GM18867 (cell line): ENCODE measurements at regions not wholly inside any gene's neighbourhood (a gene's known extent, or its start where the extent isn't known, plus 50 kb on each side); places are given as distances from the start of the nearest gene placed in this dataset.
"Not testable (repeated sequence)": the region's sequence is repeated elsewhere in the genome, so short reads cannot be mapped to it uniquely, and the experiment has no call there.

Source experiments
- ATAC-seq: cut with Tn5 transposase; IDR thresholded peaks from one replicate; pipeline ENCODE4 v1.9.1; 2021; ENCODE audit warnings: mild to moderate bottlenecking, moderate library complexity; ENCODE audit not compliant: unreplicated experiment

- ATAC-seq: no peak
Measured at GRCh38 chr6:74891349-74891831, 314.5 kb downstream of the COL12A1 start.

GRCh38 chr6:74889635-74890034 lies 316.2 kb downstream of the COL12A1 start:
- no peak for ATAC-seq

GRCh38 chr6:74888741-74889140 lies 317.1 kb downstream of the COL12A1 start:
- not testable (repeated sequence) for ATAC-seq

- ATAC-seq: no peak
Measured at GRCh38 chr6:74879976-74880375, 325.9 kb downstream of the COL12A1 start.

- ATAC-seq: no peak
Measured at GRCh38 chr6:74879234-74879633, 326.6 kb downstream of the COL12A1 start.

- no peak for ATAC-seq
Measured at GRCh38 chr6:74875193-74875592, 330.7 kb downstream of the COL12A1 start.

- no peak for ATAC-seq
Measured at GRCh38 chr6:74872754-74873476, 332.9 kb downstream of the COL12A1 start.

GRCh38 chr6:74871757-74872156 lies 334.1 kb downstream of the COL12A1 start:
- ATAC-seq: no peak

GRCh38 chr6:74870403-74870802 lies 335.4 kb downstream of the COL12A1 start:
- no peak for ATAC-seq

- ATAC-seq: no peak
Measured at GRCh38 chr6:74867291-74867690, 338.6 kb downstream of the COL12A1 start.

- no peak for ATAC-seq
Measured at GRCh38 chr6:74863968-74864367, 341.9 kb downstream of the COL12A1 start.

GRCh38 chr6:74860456-74860855 lies 345.4 kb downstream of the COL12A1 start:
- no peak for ATAC-seq

- no peak for ATAC-seq
Measured at GRCh38 chr6:74857157-74857556, 348.7 kb downstream of the COL12A1 start.

- no peak for ATAC-seq
Measured at GRCh38 chr6:74853991-74854390, 351.9 kb downstream of the COL12A1 start.

GRCh38 chr6:74851596-74851995 lies 354.3 kb downstream of the COL12A1 start:
- no peak for ATAC-seq

- no peak for ATAC-seq
Measured at GRCh38 chr6:74840953-74841352, 364.9 kb downstream of the COL12A1 start.

GRCh38 chr6:74834967-74835366 lies 370.9 kb downstream of the COL12A1 start:
- no peak for ATAC-seq

- no peak for ATAC-seq
Measured at GRCh38 chr6:74826263-74826662, 379.6 kb downstream of the COL12A1 start.

- ATAC-seq: peak; percentile 72
Measured at GRCh38 chr6:74814440-74814839, 391.4 kb downstream of the COL12A1 start.

- ATAC-seq: no peak
Measured at GRCh38 chr6:74807674-74808073, 398.2 kb downstream of the COL12A1 start.

- ATAC-seq: no peak
Measured at GRCh38 chr6:74805916-74806696, 399.7 kb downstream of the COL12A1 start.

GRCh38 chr6:74798302-74798701 lies 407.6 kb downstream of the COL12A1 start:
- ATAC-seq: no peak
